Gastroesophageal sphincter (tissue), 4 donors: ENCODE measurements at regions not wholly inside any gene's neighbourhood (a gene's known extent, or its start where the extent isn't known, plus 50 kb on each side); places are given as distances from the start of the nearest gene placed in this dataset.

Experiments used
- ATAC-seq: fragments of 150-250 bp; one replicate; pipeline ENCODE4 v1.9.1; 2016; ENCODE audit warnings: mild to moderate bottlenecking, moderate library complexity
- H3K27ac ChIP-seq, 4 donors: fragments of 200-600 bp; sonication (generic) in 3 of 4; 1 replicate in 3 of 4; 2 replicates in 1 of 4; pipeline ENCODE4 v1.5.1; 2016 to 2019
- H3K27me3 ChIP-seq: fragments of 200-600 bp; sonication (generic); one replicate; pipeline ENCODE4 v1.5.1; 2019
- H3K36me3 ChIP-seq, 2 donors: fragments of 200-600 bp; sonication (generic); one replicate each; pipeline ENCODE4 v1.5.1; 2019; ENCODE audit warnings: control low read depth in 1 of 2
- H3K4me1 ChIP-seq, 3 donors: fragments of 200-600 bp; sonication (generic); 1 replicate in 2 of 3; 2 replicates in 1 of 3; pipeline ENCODE4 v1.5.1; 2016 to 2019; ENCODE audit warnings: control low read depth in 2 of 3
- H3K4me3 ChIP-seq, 2 donors: fragments of 200-600 bp; sonication (generic); one replicate each; pipeline ENCODE4 v1.5.1; 2019; ENCODE audit warnings: mild to moderate bottlenecking in 1 of 2, moderate library complexity in 1 of 2
- H3K9me3 ChIP-seq, 3 donors: fragments of 200-600 bp; sonication (generic); one replicate each; pipeline ENCODE4 v1.5.1; 2017 to 2019; ENCODE audit warnings: control low read depth in 2 of 3
- CTCF ChIP-seq, 4 experiments: fragments of 200-600 bp in 2 of 4; fragments of 450-650 bp in 2 of 4; sonication (generic) in 1 of 4; IDR thresholded peaks; one replicate each; pipeline ENCODE4 v1.5.1; 2017 to 2019; ENCODE audit warnings: antibody characterized with exemption in 4 of 4, mild to moderate bottlenecking in 2 of 4, moderate library complexity in 2 of 4
- EP300 ChIP-seq: sonication (generic); formaldehyde crosslinking; IDR thresholded peaks from one replicate; pipeline ENCODE4 v1.6.1; 2017; ENCODE audit warnings: antibody characterized with exemption, mild to moderate bottlenecking
- POLR2A ChIP-seq, 2 donors: fragments of 450-650 bp; IDR thresholded peaks; one replicate each; pipeline ENCODE4 v1.6.1; 2017; ENCODE audit warnings: antibody characterized with exemption in 2 of 2, mild to moderate bottlenecking in 2 of 2, moderate library complexity in 1 of 2
- POLR2AphosphoS5 ChIP-seq: sonication (generic); formaldehyde crosslinking; IDR thresholded peaks from one replicate; pipeline ENCODE4 v1.6.1; 2017; ENCODE audit warnings: antibody characterized with exemption
- WGBS, 2 donors: methylation state at CpG; one replicate each; pipeline ENCODE4 v1.1.5; 2018; ENCODE audit warnings: low coverage in 1 of 2; 5-methylcytosine and 5-hydroxymethylcytosine counted together

- 80 to 88% methylated on average over 2 to 3 of the region's 3 CpGs for WGBS, 2 donors
- Histone ChIP-seq H3K27me3 (no peaks in the 10 kb centered on the region), H3K9me3 (no peaks in the 10 kb centered on the region), H3K36me3 (no peaks in the 10 kb centered on the region), H3K4me1 (no peaks in the 10 kb centered on the region), H3K27ac (no peak overlapping the region), H3K4me3 (no peak overlapping the region)
- TF ChIP-seq CTCF (IDR thresholded peaks at IDR 0.05) (no peak), POLR2AphosphoS5 (no peak), EP300 (no peak), POLR2A (IDR thresholded peaks at IDR 0.05) (no peak)
- ATAC-seq: no peak
Observed at GRCh38 chrX:139234898-139235297, 295.6 kb upstream of the F9 start.

GRCh38 chrX:139224953-139225665, 305.4 kb upstream of the F9 start:
- WGBS, 2 donors: 33 to 60% methylated on average over 1 to 3 of the region's 10 CpGs
- no peaks in the 10 kb centered on the region for H3K4me1 ChIP-seq
- H3K4me3 ChIP-seq: no peak overlapping the region
- no peaks in the 10 kb centered on the region for H3K27me3 ChIP-seq
- ATAC-seq: no peak
- no peaks in the 10 kb centered on the region for H3K36me3 ChIP-seq
- TF ChIP-seq POLR2AphosphoS5: no peak
- H3K27ac ChIP-seq: no peak overlapping the region
- H3K9me3 ChIP-seq: no peaks in the 10 kb centered on the region

GRCh38 chrX:139222511-139223200, 307.9 kb upstream of the F9 start:
- no peak overlapping the region for H3K27ac ChIP-seq
- no peak overlapping the region for H3K4me3 ChIP-seq
- no peaks in the 10 kb centered on the region for H3K27me3 ChIP-seq
- TF ChIP-seq POLR2AphosphoS5 (no peak), POLR2A (IDR thresholded peaks at IDR 0.05) (no peak), CTCF (IDR thresholded peaks at IDR 0.05) (no peak), EP300 (no peak)
- ATAC-seq: no peak
- H3K36me3 ChIP-seq: no peaks in the 10 kb centered on the region
- 100% methylated on average over 1 of the region's 9 CpGs for WGBS, 2 donors
- no peaks in the 10 kb centered on the region for H3K9me3 ChIP-seq
- H3K4me1 ChIP-seq: no peaks in the 10 kb centered on the region

- Histone ChIP-seq H3K9me3 (no peaks in the 10 kb centered on the region), H3K4me3 (no peak overlapping the region), H3K27me3 (no peaks in the 10 kb centered on the region), H3K4me1 (no peaks in the 10 kb centered on the region), H3K27ac (no peak overlapping the region), H3K36me3 (no peaks in the 10 kb centered on the region)
- WGBS, 2 donors: 60% methylated on average over 1 of the region's 3 CpGs; no CpG with 5 or more reads in 1 of the 2 donors
- TF ChIP-seq POLR2A (IDR thresholded peaks at IDR 0.05): no peak
- TF ChIP-seq EP300: no peak
- no peak for TF ChIP-seq POLR2AphosphoS5
- no peak for TF ChIP-seq CTCF (IDR thresholded peaks at IDR 0.05)
- ATAC-seq: no peak
Observed at GRCh38 chrX:139213241-139213709, 317.3 kb upstream of the F9 start.

GRCh38 chrX:139211568-139212182, 318.9 kb upstream of the F9 start:
- Histone ChIP-seq H3K4me1 (no peaks in the 10 kb centered on the region), H3K36me3 (no peaks in the 10 kb centered on the region), H3K27me3 (peaks cover 7% of the 10 kb centered on the region), H3K27ac (no peak overlapping the region), H3K4me3 (no peak overlapping the region), H3K9me3 (no peaks in the 10 kb centered on the region)
- 20 to 41% methylated on average over 4 of the region's 8 CpGs for WGBS, 2 donors
- TF ChIP-seq CTCF (IDR thresholded peaks at IDR 0.05) (no peak), POLR2A (IDR thresholded peaks at IDR 0.05) (no peak), POLR2AphosphoS5 (no peak), EP300 (no peak)
- no peak for ATAC-seq
